GM23248 (cell line): ENCODE measurements at regions not wholly inside any gene's neighbourhood (a gene's known extent, or its start where the extent isn't known, plus 50 kb on each side); places are given as distances from the start of the nearest gene placed in this dataset.
"Not testable (repeated sequence)": the region's sequence is repeated elsewhere in the genome, so short reads cannot be mapped to it uniquely, and the experiment has no call there.

ENCODE experiments used
- DNase-seq: peaks from one replicate; pipeline ENCODE4 v3.0.0-alpha.2; 2015
- H2AFZ ChIP-seq: fragments of 200-600 bp; sonication (generic); 2 replicates; pipeline ENCODE4 v1.6.1; 2016; ENCODE audit warnings: antibody characterized with exemption
- H3F3A ChIP-seq: fragments of 200-600 bp; sonication (generic); 2 replicates; pipeline ENCODE4 v1.6.1; 2016; ENCODE audit warnings: mild to moderate bottlenecking, antibody characterized with exemption, mixed run types; ENCODE audit not compliant: insufficient read depth
- H3K27ac ChIP-seq: fragments of 200-600 bp; sonication (generic); 2 replicates; pipeline ENCODE4 v1.5.1; 2016; ENCODE audit warnings: mild to moderate bottlenecking
- H3K27me3 ChIP-seq: fragments of 200-600 bp; sonication (generic); replicated peaks from 2 replicates; pipeline ENCODE4 v1.6.1; 2016; ENCODE audit warnings: mild to moderate bottlenecking; ENCODE audit not compliant: insufficient read depth
- H3K36me3 ChIP-seq: fragments of 200-600 bp; sonication (generic); 2 replicates; pipeline ENCODE4 v1.6.1; 2016; ENCODE audit warnings: low read depth, mild to moderate bottlenecking
- H3K4me1 ChIP-seq: fragments of 200-600 bp; sonication (generic); 2 replicates; pipeline ENCODE4 v1.6.1; 2016; ENCODE audit warnings: mild to moderate bottlenecking; ENCODE audit not compliant: insufficient read depth
- H3K4me2 ChIP-seq: fragments of 200-600 bp; sonication (generic); one replicate; pipeline ENCODE4 v1.6.1; 2016; ENCODE audit warnings: mild to moderate bottlenecking; ENCODE audit not compliant: unreplicated experiment
- H3K4me3 ChIP-seq: fragments of 200-600 bp; sonication (generic); 2 replicates; pipeline ENCODE4 v1.5.1; 2016; ENCODE audit warnings: mild to moderate bottlenecking
- H3K79me2 ChIP-seq: fragments of 200-600 bp; sonication (generic); 2 replicates; pipeline ENCODE4 v1.6.1; 2016; ENCODE audit warnings: mild to moderate bottlenecking; ENCODE audit not compliant: insufficient read depth
- H3K9ac ChIP-seq: fragments of 200-600 bp; sonication (generic); 2 replicates; pipeline ENCODE4 v1.6.1; 2016; ENCODE audit warnings: mild to moderate bottlenecking
- H3K9me2 ChIP-seq: fragments of 200-600 bp; sonication (generic); 2 replicates; pipeline ENCODE4 v1.6.1; 2016; ENCODE audit warnings: mixed run types, mild to moderate bottlenecking, moderate library complexity; ENCODE audit not compliant: insufficient read depth
- H3K9me3 ChIP-seq: fragments of 200-600 bp; sonication (generic); one replicate; pipeline ENCODE4 v1.6.1; 2017; ENCODE audit warnings: low read depth
- H4K20me1 ChIP-seq: fragments of 200-600 bp; sonication (generic); 2 replicates; pipeline ENCODE4 v1.6.0; 2016; ENCODE audit not compliant: insufficient read depth
- EZH2 ChIP-seq: fragments of 200-600 bp; sonication (generic); IDR thresholded peaks from 2 replicates; pipeline ENCODE4 v1.6.1; 2018; ENCODE audit warnings: antibody characterized with exemption, mild to moderate bottlenecking; ENCODE audit not compliant: insufficient read depth, poor library complexity, severe bottlenecking
- EZH2phosphoT487 ChIP-seq: fragments of 200-600 bp; sonication (generic); IDR thresholded peaks from 2 replicates; pipeline ENCODE4 v1.6.1; 2018; ENCODE audit warnings: antibody characterized with exemption, moderate library complexity, mild to moderate bottlenecking, low read depth; ENCODE audit not compliant: insufficient read depth
- WGBS, 2 experiments: methylation state at CpG; one replicate each; pipeline ENCODE4 v1.1.6; 2015 to 2017; ENCODE audit warnings: low lambda C conversion rate in 2 of 2, low coverage in 1 of 2; ENCODE audit errors: missing lambda C conversion rate in 2 of 2; 5-methylcytosine and 5-hydroxymethylcytosine counted together
- in situ Hi-C: fragments of 300-500 bp; cut with MboI; formaldehyde crosslinking; loops from 2 replicates; pipeline ENCODE4 v1.15.0; 2020

DNA sequence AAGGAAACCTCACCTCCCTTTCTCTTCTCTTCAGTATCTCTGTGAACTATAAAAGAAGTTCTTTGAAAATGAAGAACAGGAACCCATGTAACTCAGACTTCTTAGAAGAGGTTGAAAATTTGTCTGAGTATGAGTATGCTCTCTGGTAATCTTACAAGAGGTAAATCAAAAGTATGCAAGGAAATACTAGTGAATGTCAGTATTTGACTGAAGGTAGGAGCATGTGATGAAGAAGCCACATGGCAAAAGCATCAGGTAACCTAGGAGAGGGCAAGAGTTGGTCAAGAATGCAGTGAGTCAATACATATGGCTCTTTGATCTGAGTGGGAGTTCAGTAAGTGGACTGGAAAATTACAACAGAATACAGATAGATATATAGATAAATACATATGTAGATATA is 133.0 kb upstream of the NECTIN3 start:
- no peaks in the 10 kb centered on the region for H3K27me3 ChIP-seq
- H2AFZ ChIP-seq = no peak overlapping the region
- no peaks in the 10 kb centered on the region for H3K9me3 ChIP-seq
- no peak overlapping the region for H3K4me3 ChIP-seq
- no peaks in the 10 kb centered on the region for H3K9me2 ChIP-seq
- H3K27ac ChIP-seq = no peak overlapping the region
- no peak overlapping the region for H3K9ac ChIP-seq
- H3K4me1 ChIP-seq = 0 out of 2 replicates have a peak, but pooled peaks cover 7% of the 10 kb centered on the region
- no peak for DNase-seq
- no peaks in the 10 kb centered on the region for H4K20me1 ChIP-seq
- H3F3A ChIP-seq = 0 out of 2 replicates have a peak, but pooled peaks cover 5% of the 10 kb centered on the region
- H3K4me2 ChIP-seq = no peak overlapping the region
- in situ Hi-C loops = no loop called here
- no peaks in the 10 kb centered on the region for H3K79me2 ChIP-seq
- no peak for TF ChIP-seq EZH2
- no peak for TF ChIP-seq EZH2phosphoT487
- H3K36me3 ChIP-seq = no peaks in the 10 kb centered on the region

DNA sequence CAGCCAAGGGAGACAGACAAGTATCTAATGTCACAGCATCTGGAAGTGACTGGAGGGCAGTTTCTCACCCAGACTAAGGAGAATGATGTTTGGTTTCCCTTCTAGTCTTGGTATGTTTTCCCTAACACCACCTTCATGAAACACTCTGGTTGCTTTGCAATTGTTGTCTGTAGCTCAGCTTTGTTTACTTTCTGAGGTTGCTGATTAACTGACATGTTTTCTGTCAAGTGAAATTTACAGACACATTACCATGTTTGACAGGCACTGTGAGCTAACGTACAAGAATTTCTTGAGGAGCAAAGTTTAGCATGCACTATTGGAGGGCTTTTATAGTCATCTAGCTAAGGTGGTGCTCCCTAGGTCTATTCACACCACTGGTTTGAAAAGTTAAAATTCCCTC is 131.6 kb upstream of the NECTIN3 start:
- H3K79me2 ChIP-seq = no peaks in the 10 kb centered on the region

DNA sequence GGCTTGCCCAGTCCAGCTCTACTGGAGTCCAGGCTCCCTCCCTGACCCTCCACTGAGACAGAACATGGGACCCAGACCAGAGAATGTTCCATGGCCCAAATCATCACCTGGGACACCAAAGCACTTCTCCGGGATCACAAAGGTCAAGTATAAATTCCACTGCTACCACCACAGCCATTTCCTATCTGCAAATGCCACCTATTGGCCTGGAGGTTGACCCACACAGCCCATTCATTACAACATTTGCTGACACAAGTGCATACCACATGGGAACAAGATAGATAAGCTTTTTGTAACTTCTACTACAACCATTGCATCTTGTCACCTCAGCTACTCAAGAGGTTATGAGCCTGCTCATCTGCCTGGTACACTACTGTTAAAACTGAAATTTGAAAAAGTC is 126.8 kb upstream of the NECTIN3 start:
- Histone ChIP-seq H3K36me3 (no peaks in the 10 kb centered on the region), H3K4me2 (no peak overlapping the region), H3K4me3 (no peak overlapping the region), H3K27ac (no peak overlapping the region), H3K4me1 (no peaks in the 10 kb centered on the region), H3F3A (no peaks in the 10 kb centered on the region), H3K27me3 (no peaks in the 10 kb centered on the region), H3K9ac (no peak overlapping the region), H4K20me1 (no peaks in the 10 kb centered on the region), H3K9me2 (no peaks in the 10 kb centered on the region), H2AFZ (no peak overlapping the region), H3K79me2 (no peaks in the 10 kb centered on the region), H3K9me3 (no peaks in the 10 kb centered on the region)
- DNase-seq = no peak
- no peak for TF ChIP-seq EZH2
- no peak for TF ChIP-seq EZH2phosphoT487
- 80 to 87% methylated on average over 1 of the region's 1 CpG for WGBS, 2 experiments
- in situ Hi-C loops = no loop called here

More for the DNA sequence above, 131.6 kb upstream of the NECTIN3 start:
- Histone ChIP-seq H3K27me3 (no peaks in the 10 kb centered on the region), H3K9me3 (no peaks in the 10 kb centered on the region), H3K9me2 (no peaks in the 10 kb centered on the region), H3K4me3 (no peak overlapping the region), H3K4me1 (no peaks in the 10 kb centered on the region), H3K9ac (no peak overlapping the region), H4K20me1 (no peaks in the 10 kb centered on the region), H3F3A (no peaks in the 10 kb centered on the region), H3K27ac (no peak overlapping the region), H3K36me3 (no peaks in the 10 kb centered on the region), H3K4me2 (no peak overlapping the region), H2AFZ (no peak overlapping the region)
- WGBS, 2 experiments = 68% methylated on average over 1 of the region's 1 CpG
- no peak for DNase-seq
- in situ Hi-C loops = no loop called here
- TF ChIP-seq EZH2phosphoT487 = no peak
- TF ChIP-seq EZH2 = no peak

DNA sequence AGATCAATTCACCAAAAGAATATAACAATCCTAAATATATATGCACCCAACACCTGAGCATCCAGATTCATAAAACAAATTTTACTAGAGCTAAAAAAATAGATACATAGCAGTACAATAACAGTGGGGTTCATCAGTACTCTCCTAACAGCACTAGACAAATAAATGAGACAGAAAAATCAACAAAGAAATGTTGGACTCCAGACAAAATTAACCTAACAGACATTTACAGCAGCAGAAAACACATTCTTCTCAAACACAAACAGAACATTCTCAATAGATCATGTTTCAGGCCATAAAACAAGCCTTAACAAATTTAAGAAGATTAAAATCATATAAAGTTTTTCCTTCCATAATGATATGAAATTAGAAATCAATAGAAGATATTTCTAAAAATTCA is 124.8 kb upstream of the NECTIN3 start:
- no peak overlapping the region for H3K4me2 ChIP-seq
- no peak overlapping the region for H3K27ac ChIP-seq

GRCh38 chr3:110949194-110949593 is 122.4 kb upstream of the NECTIN3 start:
- in situ Hi-C loops = not testable (repeated sequence)

More for the DNA sequence above, 124.8 kb upstream of the NECTIN3 start:
- H3K4me3 ChIP-seq = no peak overlapping the region
- no peaks in the 10 kb centered on the region for H4K20me1 ChIP-seq
- no peaks in the 10 kb centered on the region for H3K9me3 ChIP-seq
- H3F3A ChIP-seq = no peaks in the 10 kb centered on the region
- no peak overlapping the region for H3K9ac ChIP-seq
- H3K27me3 ChIP-seq = no peaks in the 10 kb centered on the region
- H3K4me1 ChIP-seq = no peaks in the 10 kb centered on the region
- in situ Hi-C loops = no loop called here
- TF ChIP-seq EZH2 (no peak), EZH2phosphoT487 (no peak)
- H3K79me2 ChIP-seq = no peaks in the 10 kb centered on the region
- no peak for DNase-seq
- H2AFZ ChIP-seq = no peak overlapping the region
- H3K9me2 ChIP-seq = no peaks in the 10 kb centered on the region
- H3K36me3 ChIP-seq = no peaks in the 10 kb centered on the region

More at GRCh38 chr3:110949194-110949593, 122.4 kb upstream of the NECTIN3 start:
- not testable (repeated sequence) for H3K79me2 ChIP-seq, H3K36me3 ChIP-seq, H4K20me1 ChIP-seq, H3K9me3 ChIP-seq, H3K4me3 ChIP-seq, DNase-seq, H3K27ac ChIP-seq, H3K4me2 ChIP-seq, H3K9ac ChIP-seq, H3K4me1 ChIP-seq, H3K9me2 ChIP-seq, H3F3A ChIP-seq, H2AFZ ChIP-seq, H3K27me3 ChIP-seq
- WGBS, 2 experiments = 38 to 43% methylated on average over 1 of the region's 1 CpG
